Colonic mucosa (tissue), 4 donors: ENCODE measurements at regions not wholly inside any gene's neighbourhood (a gene's known extent, or its start where the extent isn't known, plus 50 kb on each side); places are given as distances from the start of the nearest gene placed in this dataset.
A peak's percentile ranks its signal among the peaks of the same experiment; 100 is the strongest.

ENCODE experiments used
- DNase-seq: peaks from one replicate; pipeline ENCODE4 v3.0.0-alpha.2; 2020
- H3K27ac ChIP-seq: fragments of 200-600 bp; one replicate; pipeline ENCODE4 v1.8.0; 2021
- H3K27me3 ChIP-seq: fragments of 200-600 bp; one replicate; pipeline ENCODE4 v1.8.0; 2021
- H3K36me3 ChIP-seq: fragments of 200-600 bp; one replicate; pipeline ENCODE4 v1.8.0; 2021
- H3K4me1 ChIP-seq: fragments of 200-600 bp; one replicate; pipeline ENCODE4 v1.8.0; 2021; ENCODE audit warnings: mild to moderate bottlenecking
- H3K4me3 ChIP-seq: fragments of 200-600 bp; one replicate; pipeline ENCODE4 v1.8.0; 2021
- H3K9ac ChIP-seq, 2 donors: one replicate each; pipeline ENCODE4 v1.7.0; 2013; ENCODE audit warnings: control low read depth in 2 of 2, low read depth in 2 of 2, low read length in 2 of 2
- H3K9me3 ChIP-seq: fragments of 200-600 bp; one replicate; pipeline ENCODE4 v1.8.0; 2021
- CTCF ChIP-seq: fragments of 200-600 bp; IDR thresholded peaks from one replicate; pipeline ENCODE4 v1.8.0; 2022; ENCODE audit warnings: antibody characterized with exemption, mild to moderate bottlenecking
- intact Hi-C: fragments of 100-400 bp; cut with DNase I; formaldehyde crosslinking; loops from one replicate; pipeline ENCODE4 v1.14.1; 2022
- donor health status: healthy.
- donor health status: DM: no; HTN: no; CAD: no.
- donor health status: DM: no; HTN: no; CAD: no.

- H3K9me3 ChIP-seq: no peaks in the 10 kb centered on the region
- no peaks in the 10 kb centered on the region for H3K27me3 ChIP-seq
- peak; percentile 62 for DNase-seq
- peak; percentile 13 for TF ChIP-seq CTCF
- H3K4me3 ChIP-seq: peak overlapping the region; percentile 3
- H3K36me3 ChIP-seq: no peaks in the 10 kb centered on the region
- H3K9ac ChIP-seq: peak overlapping the region; percentile 24 to 87
- peak overlapping the region; percentile 72 for H3K27ac ChIP-seq
- intact Hi-C loops: no loop called here
- peaks cover 12% of the 10 kb centered on the region for H3K4me1 ChIP-seq
Observed at GRCh38 chr16:79767421-79768275, 167.1 kb upstream of the MAF start.

- no peaks in the 10 kb centered on the region for H3K27me3 ChIP-seq
- no peak for DNase-seq
- no peaks in the 10 kb centered on the region for H3K36me3 ChIP-seq
- no peak for TF ChIP-seq CTCF
- H3K9ac ChIP-seq: no peak overlapping the region
- intact Hi-C loops: no loop called here
- H3K9me3 ChIP-seq: no peaks in the 10 kb centered on the region
- H3K27ac ChIP-seq: no peak overlapping the region
- H3K4me1 ChIP-seq: peaks cover 9% of the 10 kb centered on the region
- no peak overlapping the region for H3K4me3 ChIP-seq
Observed at GRCh38 chr16:79765901-79766394, 165.4 kb upstream of the MAF start.

- H3K36me3 ChIP-seq: no peaks in the 10 kb centered on the region
- H3K4me3 ChIP-seq: no peak overlapping the region
- H3K9ac ChIP-seq: no peak overlapping the region
- peaks cover 8% of the 10 kb centered on the region for H3K4me1 ChIP-seq
- no peak for DNase-seq
- H3K27me3 ChIP-seq: no peaks in the 10 kb centered on the region
- intact Hi-C loops: no loop called here
- H3K9me3 ChIP-seq: no peaks in the 10 kb centered on the region
- H3K27ac ChIP-seq: no peak overlapping the region
- no peak for TF ChIP-seq CTCF
Observed at GRCh38 chr16:79765431-79765830, 164.9 kb upstream of the MAF start.

- no peak for DNase-seq
- H3K27ac ChIP-seq: no peak overlapping the region
- no peaks in the 10 kb centered on the region for H3K27me3 ChIP-seq
- intact Hi-C loops: no loop called here
- H3K9ac ChIP-seq: no peak overlapping the region
- no peaks in the 10 kb centered on the region for H3K9me3 ChIP-seq
- H3K36me3 ChIP-seq: no peaks in the 10 kb centered on the region
- peaks cover 8% of the 10 kb centered on the region for H3K4me1 ChIP-seq
- H3K4me3 ChIP-seq: no peak overlapping the region
- TF ChIP-seq CTCF: no peak
Observed at GRCh38 chr16:79764415-79765110, 164.0 kb upstream of the MAF start.

- no peaks in the 10 kb centered on the region for H3K27me3 ChIP-seq
- TF ChIP-seq CTCF: no peak
- H3K9me3 ChIP-seq: no peaks in the 10 kb centered on the region
- H3K9ac ChIP-seq: no peak overlapping the region
- no peaks in the 10 kb centered on the region for H3K36me3 ChIP-seq
- H3K4me3 ChIP-seq: no peak overlapping the region
- no peak for DNase-seq
- no peaks in the 10 kb centered on the region for H3K4me1 ChIP-seq
- intact Hi-C loops: no loop called here
- no peak overlapping the region for H3K27ac ChIP-seq
Observed at GRCh38 chr16:79762217-79762616, 161.7 kb upstream of the MAF start.
